ENCODE measurements at regions not wholly inside any gene's neighbourhood (a gene's known extent, or its start where the extent isn't known, plus 50 kb on each side); places are given as distances from the start of the nearest gene placed in this dataset.

DNA sequence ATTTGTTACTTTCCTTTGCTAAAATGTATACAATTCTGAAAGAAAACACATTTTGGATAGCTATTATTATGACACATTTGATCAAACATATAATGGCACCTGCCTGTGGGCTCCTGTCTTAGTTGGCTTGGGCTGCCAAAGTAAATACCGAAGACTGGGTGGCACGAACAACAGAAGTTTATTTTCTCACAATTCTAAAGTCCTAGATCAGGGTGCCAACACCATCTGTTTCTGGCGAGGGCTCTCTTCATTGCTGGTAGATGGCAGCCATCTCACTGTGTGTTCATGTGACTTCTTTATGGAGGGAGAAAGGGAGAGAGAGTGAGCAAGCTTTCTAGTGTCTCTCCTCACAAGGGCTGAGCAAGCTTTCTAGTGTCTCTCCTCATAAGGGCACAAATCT lies 195.8 kb upstream of the FAM3C start:
- peaks cover 0 to 2% of the 10 kb centered on the region in 2 donors for H3K9me3 ChIP-seq
- no peak overlapping the region for H3K27ac ChIP-seq
- H3K4me3 ChIP-seq = no peak overlapping the region
- no peaks in the 10 kb centered on the region for H3K36me3 ChIP-seq
- H3K27me3 ChIP-seq = no peaks in the 10 kb centered on the region
- TF ChIP-seq, protein P1, sequence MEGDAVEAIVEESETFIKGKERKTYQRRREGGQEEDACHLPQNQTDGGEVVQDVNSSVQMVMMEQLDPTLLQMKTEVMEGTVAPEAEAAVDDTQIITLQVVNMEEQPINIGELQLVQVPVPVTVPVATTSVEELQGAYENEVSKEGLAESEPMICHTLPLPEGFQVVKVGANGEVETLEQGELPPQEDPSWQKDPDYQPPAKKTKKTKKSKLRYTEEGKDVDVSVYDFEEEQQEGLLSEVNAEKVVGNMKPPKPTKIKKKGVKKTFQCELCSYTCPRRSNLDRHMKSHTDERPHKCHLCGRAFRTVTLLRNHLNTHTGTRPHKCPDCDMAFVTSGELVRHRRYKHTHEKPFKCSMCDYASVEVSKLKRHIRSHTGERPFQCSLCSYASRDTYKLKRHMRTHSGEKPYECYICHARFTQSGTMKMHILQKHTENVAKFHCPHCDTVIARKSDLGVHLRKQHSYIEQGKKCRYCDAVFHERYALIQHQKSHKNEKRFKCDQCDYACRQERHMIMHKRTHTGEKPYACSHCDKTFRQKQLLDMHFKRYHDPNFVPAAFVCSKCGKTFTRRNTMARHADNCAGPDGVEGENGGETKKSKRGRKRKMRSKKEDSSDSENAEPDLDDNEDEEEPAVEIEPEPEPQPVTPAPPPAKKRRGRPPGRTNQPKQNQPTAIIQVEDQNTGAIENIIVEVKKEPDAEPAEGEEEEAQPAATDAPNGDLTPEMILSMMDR (IDR thresholded peaks at IDR 0.05) = no peak
- TF ChIP-seq POLR2A (IDR thresholded peaks at IDR 0.05) (no peak), POLR2AphosphoS5 (IDR thresholded peaks at IDR 0.05) (no peak), EP300 (IDR thresholded peaks at IDR 0.05; ENCODE audit: low read depth) (no peak)
- no peak for DNase-seq
- H3K4me1 ChIP-seq = no peaks in the 10 kb centered on the region
- in situ Hi-C loops (cut with MboI; ENCODE audit: low pct_ligation_motif_present in 1 of 4, low pct_unique_long_range_greater_than_20kb in 1 of 4, low sequenced_read_pairs in 3 of 4) = no loop called here
- 69 to 72% methylated on average over 3 of the region's 3 CpGs for WGBS, 2 donors (ENCODE audit: low coverage in 1 of 2)
- intact Hi-C loops (cut with DNase I; ENCODE audit: low total_unique reads) = no loop called here

DNA sequence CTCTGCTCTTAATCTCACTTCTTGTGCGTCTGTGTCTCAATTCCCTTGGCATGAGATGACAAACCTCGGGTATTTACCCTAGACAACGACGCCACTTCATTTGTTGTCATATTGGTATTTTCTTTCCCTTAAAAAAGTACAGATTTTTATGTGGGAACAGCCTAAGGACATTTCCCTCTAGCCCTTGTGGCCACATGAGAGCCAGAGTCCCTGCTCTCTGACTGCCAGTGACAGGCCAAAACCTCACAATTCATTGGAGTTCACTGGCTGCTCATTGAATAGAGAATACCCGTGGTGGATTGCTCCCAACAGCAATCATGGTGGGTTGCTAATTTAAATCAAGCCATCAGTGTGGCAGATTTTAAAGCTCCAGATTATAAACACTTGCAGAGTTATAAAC lies 191.3 kb upstream of the FAM3C start:
- 76 to 84% methylated on average over 5 of the region's 5 CpGs for WGBS, 2 donors (ENCODE audit: low coverage in 1 of 2)
- no peak overlapping the region for H3K27ac ChIP-seq
- intact Hi-C loops (cut with DNase I; ENCODE audit: low total_unique reads) = no loop called here
- in situ Hi-C loops (cut with MboI; ENCODE audit: low pct_ligation_motif_present in 1 of 4, low pct_unique_long_range_greater_than_20kb in 1 of 4, low sequenced_read_pairs in 3 of 4) = no loop called here
- H3K4me3 ChIP-seq = no peak overlapping the region
- H3K27me3 ChIP-seq = no peaks in the 10 kb centered on the region
- no peak for DNase-seq
- H3K4me1 ChIP-seq = peaks cover 0 to 6% (median under 1%) of the 10 kb centered on the region in 4 donors
- peaks cover 0 to 2% of the 10 kb centered on the region in 2 donors for H3K9me3 ChIP-seq
- TF ChIP-seq, protein P1 (IDR thresholded peaks at IDR 0.05) = no peak
- TF ChIP-seq POLR2AphosphoS5 (IDR thresholded peaks at IDR 0.05) (no peak), EP300 (IDR thresholded peaks at IDR 0.05; ENCODE audit: low read depth) (no peak), POLR2A (IDR thresholded peaks at IDR 0.05) (no peak)
- no peaks in the 10 kb centered on the region for H3K36me3 ChIP-seq

DNA sequence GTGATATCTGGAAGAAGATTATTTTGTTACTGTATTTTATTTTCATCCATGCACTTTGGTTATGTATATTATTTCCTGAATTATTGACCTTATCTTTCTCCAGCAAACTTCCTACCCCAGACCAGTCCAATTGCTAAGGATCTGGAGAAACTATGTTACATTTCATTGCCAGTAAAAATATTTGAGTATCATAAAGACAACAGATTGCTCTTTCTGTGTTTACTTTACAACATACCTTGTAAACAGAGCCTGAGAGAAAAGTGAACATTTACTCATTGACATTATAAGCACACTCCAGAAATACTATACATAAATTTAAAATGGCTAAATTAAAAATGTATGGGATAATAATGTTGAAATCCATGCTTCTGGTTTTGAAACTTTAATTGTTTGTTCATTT lies 186.2 kb upstream of the FAM3C start:
- Histone ChIP-seq H3K4me3 (no peak overlapping the region), H3K4me1 (peaks cover 0 to 10% (median 2%) of the 10 kb centered on the region in 4 donors), H3K36me3 (no peaks in the 10 kb centered on the region), H3K27me3 (no peaks in the 10 kb centered on the region), H3K9me3 (no peaks in the 10 kb centered on the region), H3K27ac (no peak overlapping the region)
- DNase-seq = no peak
- intact Hi-C loops (cut with DNase I; ENCODE audit: low total_unique reads) = no loop called here
- TF ChIP-seq EP300 (IDR thresholded peaks at IDR 0.05; ENCODE audit: low read depth) = no peak
- TF ChIP-seq, protein P1 (IDR thresholded peaks at IDR 0.05) = no peak
- in situ Hi-C loops (cut with MboI; ENCODE audit: low pct_ligation_motif_present in 1 of 4, low pct_unique_long_range_greater_than_20kb in 1 of 4, low sequenced_read_pairs in 3 of 4) = no loop called here

- intact Hi-C loops (cut with DNase I; ENCODE audit: low total_unique reads) (no loop called here), in situ Hi-C loops (cut with MboI; ENCODE audit: low pct_ligation_motif_present in 1 of 4, low pct_unique_long_range_greater_than_20kb in 1 of 4, low sequenced_read_pairs in 3 of 4) (no loop called here)
- Histone ChIP-seq H3K36me3 (no peaks in the 10 kb centered on the region), H3K27ac (no peak overlapping the region), H3K27me3 (no peaks in the 10 kb centered on the region), H3K4me1 (peaks cover 0 to 12% (median 2%) of the 10 kb centered on the region in 4 donors), H3K9me3 (no peaks in the 10 kb centered on the region), H3K4me3 (no peak overlapping the region)
- no peak for DNase-seq
- TF ChIP-seq EP300 (IDR thresholded peaks at IDR 0.05; ENCODE audit: low read depth) = no peak
- TF ChIP-seq, protein P1 (IDR thresholded peaks at IDR 0.05) = no peak
- no peak for TF ChIP-seq POLR2AphosphoS5 (IDR thresholded peaks at IDR 0.05)
- no peak for TF ChIP-seq POLR2A (IDR thresholded peaks at IDR 0.05)
- WGBS, 2 donors (ENCODE audit: low coverage in 1 of 2) = 67 to 92% methylated on average over 1 of the region's 1 CpG
These were observed 183.5 kb upstream of the FAM3C start for GRCh38 chr7:121579639-121580038.

Data from transverse colon (tissue), 4 donors.